Lower leg skin (tissue), 3 donors: ENCODE measurements at regions not wholly inside any gene's neighbourhood (a gene's known extent, or its start where the extent isn't known, plus 50 kb on each side); places are given as distances from the start of the nearest gene placed in this dataset.

ENCODE experiments used
- CTCF ChIP-seq, 3 donors: fragments of 450-650 bp; IDR thresholded peaks; one replicate each; pipeline ENCODE4 v1.5.1; 2016; ENCODE audit warnings: antibody characterized with exemption in 3 of 3, mild to moderate bottlenecking in 3 of 3, moderate library complexity in 2 of 3
- POLR2A ChIP-seq, 2 donors: fragments of 450-650 bp; IDR thresholded peaks; one replicate each; pipeline ENCODE4 v1.6.1; 2016 to 2017; ENCODE audit warnings: antibody characterized with exemption in 2 of 2, mild to moderate bottlenecking in 1 of 2, moderate library complexity in 1 of 2

GRCh38 chr11:27838674-27839073 is 138.4 kb upstream of the BDNF start:
- TF ChIP-seq CTCF (IDR thresholded peaks at IDR 0.05): no peak
- no peak for TF ChIP-seq POLR2A (IDR thresholded peaks at IDR 0.05)
